Stromal cell of bone marrow (primary cell): ENCODE measurements at regions not wholly inside any gene's neighbourhood (a gene's known extent, or its start where the extent isn't known, plus 50 kb on each side); places are given as distances from the start of the nearest gene placed in this dataset.
"Not testable (repeated sequence)": the region's sequence is repeated elsewhere in the genome, so short reads cannot be mapped to it uniquely, and the experiment has no call there.

Experiments
- DNase-seq: peaks from one replicate; pipeline ENCODE4 v3.0.0-alpha.2; 2012; ENCODE audit warnings: low read depth

DNA sequence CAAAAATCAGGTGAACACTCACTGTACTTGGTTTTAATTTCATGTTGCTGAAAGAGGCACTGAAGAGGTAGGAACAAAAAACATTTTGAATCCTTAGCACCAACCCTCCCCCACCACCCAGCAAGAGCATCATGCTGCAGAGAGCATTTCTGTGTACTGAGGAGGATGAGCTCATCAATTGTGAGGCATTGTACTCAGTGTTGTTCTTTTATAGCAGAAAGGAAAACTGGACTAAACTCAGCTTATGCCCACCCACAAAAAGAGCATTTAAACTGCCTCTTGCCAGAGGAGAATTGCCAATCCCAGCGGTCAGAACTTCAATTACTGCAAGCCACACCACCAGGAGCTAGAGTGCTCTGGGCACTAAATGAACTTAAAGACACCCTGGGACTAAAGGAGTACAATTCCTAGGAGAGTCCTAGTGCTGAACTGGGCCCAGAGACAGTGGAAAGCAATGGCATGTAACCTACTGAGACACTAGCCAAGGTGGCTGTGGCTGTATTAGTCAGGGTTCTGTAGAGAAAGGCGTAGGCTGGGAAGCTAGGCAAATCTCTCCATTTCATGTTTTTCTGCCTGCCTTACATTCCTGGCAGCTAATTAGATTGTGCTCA is 280.7 kb upstream of the KLHL4 start:
- no peak for DNase-seq

DNA sequence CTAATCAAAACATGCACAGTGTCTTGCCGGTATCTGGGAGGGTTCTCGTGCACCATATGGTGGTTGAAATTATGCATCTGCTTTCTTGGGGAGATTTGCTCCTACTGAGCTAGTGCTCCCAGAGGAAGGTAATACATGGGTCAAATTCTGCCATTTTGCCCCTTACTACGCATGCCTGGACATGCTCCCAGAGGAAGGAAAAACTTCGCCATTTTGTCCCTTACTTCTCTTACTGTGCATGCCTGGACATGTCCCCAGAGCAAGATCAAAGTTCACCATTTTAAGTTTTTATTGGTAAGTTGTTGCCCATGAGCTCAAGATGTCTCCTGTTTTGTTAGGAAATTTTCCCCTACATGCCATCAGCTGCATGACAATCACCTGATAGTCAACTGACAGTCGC is 252.1 kb upstream of the KLHL4 start:
- no peak for DNase-seq

DNA sequence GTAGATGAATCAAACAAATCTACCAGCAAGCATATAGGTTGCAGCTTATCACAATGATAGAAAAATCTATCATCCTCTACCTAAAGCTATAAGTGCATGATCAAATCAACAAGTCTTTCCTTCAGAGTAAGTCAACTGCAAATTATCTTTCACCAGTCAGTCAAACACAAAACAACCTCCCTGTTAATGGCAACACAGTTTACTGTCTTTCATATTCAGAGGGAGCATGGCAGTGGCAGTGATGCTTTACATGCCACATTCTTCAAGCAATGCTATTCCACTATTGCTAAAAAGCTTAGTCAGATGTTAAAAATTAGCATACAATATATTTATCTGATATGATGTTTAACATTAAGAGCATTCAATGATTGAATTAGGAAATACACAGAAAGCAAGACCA is 245.1 kb upstream of the KLHL4 start:
- no peak for DNase-seq

DNA sequence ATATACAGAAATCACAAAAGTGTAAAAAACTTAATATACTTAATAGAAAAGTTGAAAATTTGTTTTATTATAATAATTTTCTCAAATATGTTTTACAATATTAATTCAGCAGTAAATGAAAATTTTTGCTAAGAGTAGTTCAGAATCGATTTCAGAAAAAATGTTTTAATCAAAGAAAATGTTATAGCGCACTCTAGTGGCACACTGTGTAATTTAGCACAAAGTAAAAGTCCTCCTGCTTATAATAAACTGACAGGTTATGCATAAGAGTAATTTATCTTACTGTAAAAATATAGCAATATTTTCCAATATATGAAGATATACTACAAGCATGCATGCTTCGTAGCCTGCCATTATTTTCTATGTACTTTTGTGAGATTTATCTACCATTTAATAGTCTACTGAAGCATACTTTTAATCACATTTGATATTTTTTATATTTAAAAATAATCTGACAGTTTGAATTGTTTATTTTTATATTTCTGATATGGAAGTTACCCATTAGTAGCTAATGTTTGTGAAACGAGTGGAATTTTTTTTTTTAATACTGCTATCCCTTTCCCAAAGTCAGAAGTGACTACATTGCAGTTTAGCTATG is 217.9 kb upstream of the KLHL4 start:
- DNase-seq, result peak; percentile 1

DNA sequence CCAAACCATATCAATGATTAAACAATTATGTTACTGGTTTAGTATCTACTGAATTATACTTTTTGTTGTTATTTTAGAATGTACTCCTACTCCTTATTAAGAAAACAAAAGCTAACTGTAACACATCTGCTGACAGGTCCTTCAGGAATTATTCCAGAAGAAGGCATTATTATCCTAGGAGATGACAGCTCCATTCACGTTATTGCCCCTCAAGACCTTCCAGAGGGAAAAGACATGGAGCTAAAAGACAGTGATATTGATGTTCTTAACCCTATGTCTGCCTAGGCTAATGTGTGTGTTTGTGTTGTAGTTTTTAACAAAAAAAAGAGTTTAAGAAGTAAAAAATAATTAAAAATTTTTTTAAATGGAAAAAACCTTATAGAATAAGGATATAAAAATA is 206.8 kb upstream of the KLHL4 start:
- no peak for DNase-seq

DNA sequence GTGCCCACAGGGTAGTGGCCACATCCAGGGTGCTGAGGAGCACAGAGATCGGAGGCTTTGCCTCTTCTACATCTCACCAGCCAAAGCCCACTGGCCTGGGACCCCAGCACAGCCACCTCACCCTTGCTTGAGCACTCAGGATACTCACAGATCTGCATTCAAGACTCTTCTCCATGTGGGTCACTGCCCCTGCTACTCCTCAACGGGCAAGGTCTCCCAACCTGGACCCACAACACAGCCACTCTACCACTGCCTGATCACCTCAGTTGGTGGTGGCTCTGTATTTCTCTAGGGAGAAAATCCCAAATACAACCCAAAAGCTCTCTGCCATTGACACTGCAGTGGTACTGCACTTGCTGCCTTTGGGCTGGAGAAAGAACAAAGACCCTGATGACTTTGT is 190.3 kb upstream of the KLHL4 start:
- DNase-seq, result no peak

DNA sequence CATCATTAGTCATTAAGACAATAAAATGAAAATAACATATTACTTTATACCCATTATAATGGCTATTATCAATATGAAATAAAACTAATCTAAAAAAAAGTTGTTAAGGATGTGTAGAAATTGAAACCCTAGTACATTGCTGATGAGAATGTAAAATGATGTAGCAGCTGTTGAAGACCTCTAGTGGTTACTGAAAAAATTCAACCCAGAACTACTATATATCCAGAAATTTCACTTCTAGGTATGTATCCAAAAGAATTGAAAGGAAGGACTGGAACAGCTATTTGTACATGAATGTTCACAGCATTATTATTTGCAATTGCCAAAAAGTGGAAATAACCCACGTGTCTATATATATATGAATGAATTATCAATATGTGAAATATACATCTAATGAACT is 180.3 kb upstream of the KLHL4 start:
- DNase-seq, result no peak

DNA sequence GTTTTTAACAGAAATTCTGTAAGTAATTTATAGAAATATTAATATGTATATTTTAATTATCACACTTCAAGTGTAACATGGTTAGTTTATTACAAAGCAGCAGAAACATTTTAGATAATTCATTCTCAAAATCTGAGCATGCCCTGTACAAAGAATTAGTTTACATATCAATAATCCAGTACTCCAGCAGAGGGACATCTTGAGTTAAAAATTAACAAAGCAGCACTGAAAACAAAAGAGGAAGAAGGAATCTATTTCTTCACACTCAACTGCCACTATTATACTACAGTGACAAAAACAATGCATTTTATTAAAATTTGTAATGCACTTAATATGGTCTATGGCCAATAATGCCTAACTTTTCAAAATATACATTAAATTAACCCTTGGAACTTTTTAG is 179.1 kb upstream of the KLHL4 start:
- DNase-seq, result peak; percentile 0

DNA sequence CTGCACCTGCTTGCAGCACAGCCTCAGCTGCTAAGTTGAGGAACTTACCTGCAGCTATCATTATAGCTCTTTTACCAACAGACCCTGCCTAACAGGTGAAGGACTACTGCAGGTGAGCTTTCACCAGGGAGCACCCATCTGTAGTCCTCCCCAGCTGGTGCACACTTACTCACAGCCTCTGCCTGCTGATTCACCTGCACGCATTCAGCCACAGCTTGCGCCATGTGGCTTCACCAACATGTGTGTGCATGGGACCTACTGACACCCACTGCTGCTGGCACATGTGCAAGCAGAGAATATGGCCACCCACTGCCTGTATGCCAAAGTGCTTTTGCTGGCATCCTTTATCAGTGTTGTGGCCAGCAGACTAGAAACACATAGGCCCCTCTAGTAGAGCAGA is 146.7 kb upstream of the KLHL4 start:
- no peak for DNase-seq

DNA sequence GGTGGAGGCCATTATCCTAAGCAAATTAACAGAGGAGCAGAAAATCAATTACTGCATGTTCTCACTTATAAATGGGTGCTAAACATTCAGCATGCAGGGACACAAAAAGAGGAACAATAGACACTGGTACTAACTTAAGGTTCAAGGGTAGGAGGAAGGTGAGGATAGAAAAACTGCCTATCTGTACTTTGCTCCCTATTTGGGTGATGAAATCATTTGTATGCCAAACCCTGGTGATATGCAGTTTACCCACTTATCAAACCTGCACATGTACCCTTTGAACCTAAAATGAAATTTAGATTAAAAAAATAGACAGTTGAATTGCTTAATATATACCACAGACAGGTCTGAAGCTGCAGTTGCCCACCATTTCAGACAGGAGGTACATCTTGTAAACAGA is 143.3 kb upstream of the KLHL4 start:
- DNase-seq, result no peak

DNA sequence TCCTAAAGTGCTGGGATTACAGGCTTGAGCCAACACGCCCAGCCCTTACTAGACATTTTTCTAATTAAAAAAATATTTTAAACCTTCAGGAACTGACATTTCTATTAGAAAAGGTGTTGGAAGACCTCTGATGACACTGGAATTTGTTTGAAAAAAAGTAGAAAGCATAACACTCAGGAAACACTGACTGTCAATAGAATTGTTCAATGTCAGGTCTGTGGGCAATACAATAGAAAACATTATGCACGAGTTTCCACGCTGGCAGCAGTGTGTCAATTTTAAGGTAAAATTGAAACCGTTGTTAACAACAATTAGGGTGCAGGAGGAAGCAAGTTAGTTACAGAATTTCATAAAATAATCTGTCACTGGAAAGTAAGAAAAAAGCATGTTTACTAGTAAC is 140.7 kb upstream of the KLHL4 start:
- no peak for DNase-seq

DNA sequence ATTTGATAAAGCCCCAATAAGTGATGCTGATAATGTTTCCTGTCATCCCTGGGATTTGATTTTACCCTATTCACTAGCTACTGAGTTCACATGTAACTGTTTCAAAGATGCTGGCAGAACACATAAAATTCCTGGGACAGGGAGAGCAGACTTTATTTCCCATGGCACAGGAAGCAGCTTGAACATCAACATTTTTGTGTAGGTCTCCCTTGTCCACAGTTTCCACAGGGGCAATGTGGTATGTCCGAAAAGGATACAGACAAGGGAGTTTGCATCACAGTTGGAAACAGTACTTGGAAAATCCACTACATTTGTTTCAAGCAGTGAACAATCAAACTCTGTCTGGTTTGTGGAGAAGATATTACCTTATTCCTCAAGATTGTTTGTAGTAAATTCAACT is 129.2 kb upstream of the KLHL4 start:
- no peak for DNase-seq

DNA sequence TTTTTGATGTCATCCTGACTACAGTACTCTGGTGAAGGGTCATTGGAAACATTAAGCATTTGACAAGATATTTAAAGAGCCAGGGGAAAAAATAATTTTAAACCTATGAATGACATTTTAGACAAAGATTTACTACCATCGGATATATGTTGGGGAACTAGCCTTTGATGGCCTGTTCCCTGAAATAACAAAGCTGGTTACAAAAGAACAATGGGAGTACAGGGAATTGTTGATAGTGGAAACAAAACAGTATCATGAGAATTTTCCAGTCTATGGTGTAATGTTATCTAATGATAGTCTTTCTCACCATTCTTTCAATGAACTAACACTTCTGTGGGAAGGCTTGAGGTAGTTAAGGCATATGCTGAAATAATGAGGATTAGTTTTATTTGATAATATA is 125.9 kb upstream of the KLHL4 start:
- DNase-seq, result no peak

DNA sequence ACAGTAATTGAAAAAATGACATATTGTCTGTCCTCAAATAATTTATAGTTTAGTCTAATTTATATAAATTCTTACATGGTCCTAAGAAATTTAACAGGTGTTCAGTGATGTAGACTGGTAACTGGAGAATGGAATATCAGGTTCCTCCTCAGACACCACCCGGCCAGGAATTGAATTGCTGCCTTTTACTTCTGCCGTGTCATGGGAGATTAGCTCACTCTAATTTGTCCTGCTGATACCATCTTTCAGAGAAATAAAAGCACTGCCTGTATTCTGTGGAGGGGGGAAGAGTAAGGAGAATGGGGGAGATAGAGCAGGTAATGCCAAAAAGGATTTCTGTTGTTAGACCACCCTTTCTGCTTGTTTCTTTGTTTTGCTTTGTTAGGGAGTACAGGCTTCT is 125.2 kb upstream of the KLHL4 start:
- no peak for DNase-seq

DNA sequence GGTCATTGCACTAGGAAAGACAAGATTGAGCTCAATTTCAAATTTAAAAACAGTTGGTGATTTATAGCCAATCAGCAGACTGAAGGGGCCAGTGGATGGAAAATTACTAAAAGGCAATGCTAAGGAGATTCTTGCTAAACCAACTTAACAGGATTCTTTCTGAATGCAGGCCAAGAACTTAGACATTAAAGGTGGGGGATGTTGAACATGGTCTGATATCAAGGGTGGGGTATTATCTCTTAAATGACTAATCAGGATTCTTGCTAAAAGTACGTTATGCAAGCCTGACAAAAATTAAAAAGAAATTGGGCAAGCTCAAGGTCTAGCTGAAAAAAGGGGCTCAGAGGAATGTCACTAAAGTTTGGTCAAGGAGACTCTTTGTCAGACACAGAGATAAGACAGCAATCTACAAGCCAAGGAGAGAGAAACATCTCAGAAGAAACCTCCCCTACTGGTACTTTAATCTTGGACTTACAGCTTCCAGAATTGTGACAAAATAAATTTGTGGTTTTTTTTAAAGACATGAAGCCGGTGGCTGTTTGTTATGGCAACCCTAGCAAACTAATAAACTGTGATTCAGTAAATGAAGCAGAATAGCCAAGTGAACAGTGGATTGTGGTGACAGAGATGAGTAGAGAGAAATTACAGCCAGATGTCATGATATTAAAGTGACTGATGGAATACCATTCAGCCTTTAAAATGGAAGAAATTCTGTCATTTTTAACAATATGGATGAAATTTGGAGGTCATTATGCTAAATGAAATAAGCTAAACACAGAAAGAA is 120.3 kb upstream of the KLHL4 start:
- peak; percentile 1 for DNase-seq

DNA sequence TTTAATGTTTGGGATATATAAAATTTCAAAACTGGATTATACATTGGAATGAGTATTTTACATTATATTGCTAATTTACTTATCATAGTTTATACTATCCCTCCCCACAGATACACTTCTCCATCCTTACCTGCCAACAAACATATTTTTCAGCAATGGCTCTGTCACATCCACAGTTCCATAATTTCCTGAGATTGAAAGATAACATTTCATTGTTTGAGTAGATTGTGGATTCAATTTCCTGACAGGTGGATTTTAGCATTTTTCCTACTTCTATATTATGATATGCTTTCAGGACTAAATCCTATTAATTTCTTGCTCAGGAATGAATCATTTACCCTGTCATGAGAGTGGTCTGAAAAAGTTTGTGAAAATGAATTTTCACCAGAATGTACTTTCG is 115.3 kb upstream of the KLHL4 start:
- no peak for DNase-seq

DNA sequence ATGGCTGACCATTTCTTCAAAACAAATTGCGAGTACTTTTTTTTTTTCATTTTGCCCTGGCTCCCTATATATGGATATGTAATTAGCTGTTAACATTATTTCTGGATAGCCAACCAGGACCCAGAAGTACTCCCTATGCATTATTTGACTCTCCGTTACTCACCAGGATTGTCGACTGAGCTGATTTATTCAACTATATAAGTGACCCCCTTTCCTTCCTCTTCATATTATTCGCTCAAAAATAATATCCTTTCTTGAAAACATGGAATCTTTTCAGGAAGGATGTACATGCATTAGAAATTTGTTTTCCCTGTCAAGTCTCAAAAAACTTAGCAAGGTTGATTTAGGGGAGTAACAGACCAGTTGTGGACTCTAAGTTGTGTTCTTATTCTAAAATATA is 114.1 kb upstream of the KLHL4 start:
- no peak for DNase-seq

DNA sequence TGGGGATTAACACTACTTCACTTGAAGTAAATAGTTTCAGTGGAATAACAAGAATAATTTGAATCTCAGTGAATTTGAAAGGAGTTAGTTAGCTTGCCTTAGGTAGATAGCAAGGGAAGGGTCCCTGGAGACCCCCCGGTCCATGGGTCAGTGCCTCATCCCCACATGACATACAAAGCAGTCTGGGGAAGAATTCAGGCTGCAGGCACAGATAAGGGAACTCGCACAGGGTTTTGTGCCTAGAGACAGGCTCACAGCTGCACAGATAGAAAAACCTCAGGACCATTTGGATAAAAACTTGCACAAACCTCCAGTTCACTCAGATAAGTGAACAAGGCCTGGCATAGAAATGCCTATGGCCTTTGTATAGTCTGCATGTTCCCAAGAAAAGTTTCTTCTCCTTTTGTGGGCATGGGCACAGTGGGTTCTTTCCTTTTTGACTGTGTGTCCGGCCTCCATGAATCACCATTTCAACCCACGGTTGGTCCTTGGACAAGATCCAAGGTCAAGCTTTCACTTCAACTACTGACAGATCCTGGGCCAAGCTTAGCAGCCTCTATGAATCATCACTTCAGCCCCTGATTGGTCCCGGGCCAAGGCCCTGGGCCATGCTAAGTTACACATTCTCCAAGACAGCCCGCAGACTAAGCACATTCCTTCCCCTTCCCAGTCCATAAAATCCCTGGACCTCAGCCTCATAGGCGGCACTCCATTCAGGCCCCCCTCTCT is 108.3 kb upstream of the KLHL4 start:
- DNase-seq, result peak; percentile 59

DNA sequence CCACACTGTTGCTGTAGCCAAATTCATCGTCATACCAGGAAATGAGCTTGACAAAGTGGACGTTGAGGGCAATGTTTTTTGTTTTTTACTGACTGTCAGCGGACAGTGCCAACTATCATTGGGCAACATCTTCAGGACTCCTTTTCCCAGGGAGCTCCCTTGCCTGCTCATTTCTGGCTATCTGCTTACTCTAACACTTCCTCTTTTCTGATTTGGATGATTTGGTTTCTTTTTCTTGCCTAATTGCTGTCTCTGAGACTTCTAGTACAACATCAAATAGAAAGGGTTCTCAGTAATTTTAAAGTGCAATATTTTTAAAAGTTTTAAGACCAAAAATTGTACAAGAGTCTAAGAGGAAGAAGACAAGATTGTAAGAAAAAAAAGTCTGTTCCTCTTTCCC is 92.0 kb upstream of the KLHL4 start:
- no peak for DNase-seq

DNA sequence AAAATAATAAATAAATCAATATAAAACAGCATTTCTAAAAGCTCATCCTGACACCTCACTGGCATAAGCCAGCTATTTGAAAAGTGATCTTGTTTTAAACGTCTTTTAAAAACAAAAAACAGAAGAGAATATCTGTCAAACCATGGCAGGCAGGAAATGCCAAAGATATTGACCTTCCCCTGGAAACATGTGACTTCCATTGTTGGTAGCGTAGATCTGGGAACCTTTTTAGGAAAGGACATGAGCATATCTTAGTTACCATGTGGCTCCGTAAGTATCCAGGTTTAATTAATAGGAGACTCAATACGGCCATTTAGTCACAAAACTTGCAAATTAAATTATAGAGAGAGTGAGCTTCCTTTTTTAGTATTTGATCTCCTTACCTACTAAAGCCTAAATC is 83.0 kb upstream of the KLHL4 start:
- no peak for DNase-seq

DNA sequence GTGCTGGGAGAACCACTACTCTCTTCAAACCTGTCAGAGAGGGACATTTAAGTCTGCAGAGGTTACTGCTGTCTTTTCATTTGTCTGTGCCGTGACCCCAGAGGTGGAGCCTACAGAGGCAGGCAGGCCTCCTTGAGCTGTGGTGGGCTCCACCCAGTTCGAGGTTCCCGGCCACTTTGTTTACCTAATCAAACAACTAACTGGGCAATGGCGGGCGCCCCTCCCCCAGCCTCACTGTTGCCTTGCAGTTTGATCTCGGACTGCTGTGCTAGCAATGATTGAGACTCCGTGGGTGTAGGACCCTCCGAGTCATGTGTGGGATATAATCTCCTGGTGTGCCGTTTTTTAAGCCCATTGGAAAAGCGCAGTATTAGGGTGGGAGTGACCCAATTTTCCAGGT is 69.0 kb upstream of the KLHL4 start:
- DNase-seq, result not testable (repeated sequence)

DNA sequence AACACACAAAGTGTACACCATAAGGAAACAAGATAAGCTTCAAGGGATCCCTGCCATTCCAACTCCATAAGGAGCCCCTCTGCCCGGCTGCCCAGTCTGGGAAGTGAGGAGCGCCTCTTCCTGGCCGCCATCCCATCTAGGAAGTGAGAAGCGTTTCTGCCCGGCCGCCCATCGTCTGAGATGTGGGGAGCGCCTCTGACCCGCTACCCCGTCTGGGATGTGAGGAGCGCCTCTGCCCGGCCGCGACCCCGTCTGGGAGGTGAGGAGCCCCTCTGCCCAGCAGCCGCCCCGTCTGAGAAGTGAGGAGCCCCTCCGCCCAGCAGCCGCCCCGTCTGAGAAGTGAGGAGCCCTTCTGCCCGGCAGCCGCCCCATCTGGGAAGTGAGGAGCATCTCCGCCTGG is 51.8 kb upstream of the KLHL4 start:
- not testable (repeated sequence) for DNase-seq
